ENCODE measurements at regions not wholly inside any gene's neighbourhood (a gene's known extent, or its start where the extent isn't known, plus 50 kb on each side); places are given as distances from the start of the nearest gene placed in this dataset.

- no peaks in the 10 kb centered on the region for H4K20me1 ChIP-seq
- no peaks in the 10 kb centered on the region for H3K36me3 ChIP-seq
- no peaks in the 10 kb centered on the region for H3K4me1 ChIP-seq
- no peaks in the 10 kb centered on the region for H3K27me3 ChIP-seq
- no peaks in the 10 kb centered on the region for H3K9me3 ChIP-seq
- H3K27ac ChIP-seq, result no peak overlapping the region
- H3K4me3 ChIP-seq, result no peak overlapping the region
- no peak for TF ChIP-seq Cebpa-rat (IDR thresholded peaks at IDR 0.05)
- H3K4me2 ChIP-seq, result no peak overlapping the region
- H3K9ac ChIP-seq, result no peak overlapping the region
These were observed 110.3 kb upstream of the RAB12 start for GRCh38 chr18:8498905-8499304.

GRCh38 chr18:8499810-8500675 is 109.2 kb upstream of the RAB12 start:
- Histone ChIP-seq H3K4me1 (no peaks in the 10 kb centered on the region), H3K27me3 (no peaks in the 10 kb centered on the region), H3K4me2 (no peak overlapping the region), H3K27ac (no peak overlapping the region), H3K4me3 (no peak overlapping the region), H3K36me3 (no peaks in the 10 kb centered on the region), H3K9ac (no peak overlapping the region), H4K20me1 (no peaks in the 10 kb centered on the region), H3K9me3 (no peaks in the 10 kb centered on the region)
- TF ChIP-seq Cebpa-rat (IDR thresholded peaks at IDR 0.05), result no peak

- no peaks in the 10 kb centered on the region for H4K20me1 ChIP-seq
- H3K4me1 ChIP-seq, result no peaks in the 10 kb centered on the region
- no peak overlapping the region for H3K27ac ChIP-seq
- H3K4me3 ChIP-seq, result no peak overlapping the region
- H3K4me2 ChIP-seq, result no peak overlapping the region
- no peak overlapping the region for H3K9ac ChIP-seq
- no peaks in the 10 kb centered on the region for H3K27me3 ChIP-seq
- no peaks in the 10 kb centered on the region for H3K36me3 ChIP-seq
- TF ChIP-seq Cebpa-rat (IDR thresholded peaks at IDR 0.05), result no peak
- H3K9me3 ChIP-seq, result no peaks in the 10 kb centered on the region
These were observed 108.2 kb upstream of the RAB12 start for GRCh38 chr18:8501044-8501443.

DNA sequence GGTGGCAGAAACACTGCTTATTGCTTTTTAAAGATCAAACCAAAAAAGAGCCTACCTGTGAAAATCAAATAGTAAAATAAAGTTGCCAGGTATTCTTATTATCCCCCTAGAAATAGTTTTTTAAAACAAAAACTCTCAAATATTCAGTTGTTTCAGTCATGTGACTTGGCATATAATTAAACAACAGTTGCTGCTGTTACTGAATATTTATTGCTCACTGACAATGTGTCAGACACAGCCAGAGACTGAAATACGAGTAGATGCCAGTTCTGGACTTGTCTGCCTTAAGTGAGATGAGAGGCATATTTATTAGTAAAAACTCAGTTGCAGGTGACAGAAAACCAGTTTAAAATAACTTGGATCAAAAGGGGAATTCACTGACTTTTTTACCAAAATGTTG is 106.0 kb upstream of the RAB12 start:
- Histone ChIP-seq H3K4me1 (no peaks in the 10 kb centered on the region), H3K4me2 (no peak overlapping the region), H3K4me3 (no peak overlapping the region), H3K9me3 (no peaks in the 10 kb centered on the region), H3K36me3 (no peaks in the 10 kb centered on the region), H3K27me3 (no peaks in the 10 kb centered on the region), H4K20me1 (no peaks in the 10 kb centered on the region), H3K27ac (no peak overlapping the region), H3K9ac (no peak overlapping the region)
- no peak for TF ChIP-seq Cebpa-rat (IDR thresholded peaks at IDR 0.05)

- no peak overlapping the region for H3K4me3 ChIP-seq
These were observed 104.8 kb upstream of the RAB12 start for GRCh38 chr18:8504424-8504823.

DNA sequence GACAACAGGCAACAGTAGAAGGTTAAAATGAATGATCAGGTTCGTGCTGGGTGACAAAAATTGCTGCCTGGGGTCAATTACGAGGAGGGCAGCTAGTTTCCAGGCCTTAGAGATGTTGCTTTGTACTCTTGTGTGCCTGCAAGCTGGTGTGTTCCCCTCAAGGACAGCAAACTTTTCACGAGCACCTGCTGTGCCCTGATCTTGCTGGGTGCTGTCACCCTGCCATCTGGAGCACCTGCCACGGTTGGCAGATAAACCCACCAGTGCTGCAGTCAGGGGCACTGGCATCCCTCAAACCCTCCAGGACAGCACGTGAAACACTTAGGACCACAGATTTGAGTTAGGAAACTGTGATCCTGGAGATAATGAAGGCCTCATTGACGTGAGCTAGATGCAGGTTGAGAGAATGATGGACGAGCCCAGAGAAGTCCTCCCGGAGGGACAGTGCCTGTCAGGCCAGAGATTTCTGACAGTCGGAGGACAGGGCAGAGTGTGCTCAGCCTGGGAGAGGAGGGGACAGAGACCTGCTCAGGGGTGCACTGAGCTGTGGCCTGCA is 104.3 kb upstream of the RAB12 start:
- Histone ChIP-seq H3K27ac (no peak overlapping the region), H3K9ac (no peak overlapping the region), H3K4me2 (no peak overlapping the region), H3K4me1 (no peaks in the 10 kb centered on the region), H3K4me3 (no peak overlapping the region), H3K36me3 (no peaks in the 10 kb centered on the region), H4K20me1 (no peaks in the 10 kb centered on the region), H3K9me3 (no peaks in the 10 kb centered on the region), H3K27me3 (no peaks in the 10 kb centered on the region)
- TF ChIP-seq Cebpa-rat (IDR thresholded peaks at IDR 0.05), result no peak

More at GRCh38 chr18:8504424-8504823, 104.8 kb upstream of the RAB12 start:
- no peak for TF ChIP-seq Cebpa-rat (IDR thresholded peaks at IDR 0.05)
- no peak overlapping the region for H3K9ac ChIP-seq
- H3K27ac ChIP-seq, result no peak overlapping the region
- no peaks in the 10 kb centered on the region for H4K20me1 ChIP-seq
- H3K9me3 ChIP-seq, result no peaks in the 10 kb centered on the region
- no peaks in the 10 kb centered on the region for H3K36me3 ChIP-seq
- H3K27me3 ChIP-seq, result no peaks in the 10 kb centered on the region
- no peak overlapping the region for H3K4me2 ChIP-seq
- H3K4me1 ChIP-seq, result no peaks in the 10 kb centered on the region

DNA sequence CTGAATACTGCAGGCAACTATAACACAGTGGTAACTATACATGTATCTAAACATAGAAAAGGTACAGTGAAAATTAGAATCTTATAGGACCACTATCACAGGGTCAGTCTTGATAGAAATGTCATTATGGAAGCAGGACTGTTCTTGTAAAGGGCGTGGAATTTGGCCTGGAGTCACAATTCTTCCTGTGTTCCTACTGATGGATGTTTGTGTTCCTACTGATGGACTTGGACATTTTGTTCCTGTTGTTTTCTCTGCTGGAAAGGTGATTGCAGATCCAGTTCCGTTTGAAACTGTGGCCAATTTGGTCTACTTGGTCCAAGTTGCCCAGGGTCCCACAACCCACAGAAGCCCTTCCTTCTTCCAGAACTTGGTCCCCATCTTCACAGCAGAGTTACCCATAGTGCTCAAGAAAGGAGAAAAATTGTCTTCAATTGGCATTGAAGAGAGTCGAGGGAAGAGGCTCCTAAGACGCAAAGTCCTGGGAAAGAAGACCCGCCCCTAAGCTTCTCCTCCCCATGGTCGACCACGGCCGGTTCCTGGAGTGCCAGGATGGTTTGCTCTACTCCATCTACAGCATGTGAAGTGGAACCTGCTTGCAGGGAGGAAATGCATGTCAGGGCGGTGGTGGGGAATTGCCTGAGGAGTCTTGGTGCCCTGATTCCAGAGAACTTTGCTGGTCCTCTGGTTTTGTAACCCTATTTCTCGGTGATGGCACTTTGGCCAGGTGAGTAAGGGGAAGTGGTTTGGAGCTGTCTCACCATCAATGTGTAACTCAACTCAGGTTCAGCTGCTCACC is 102.8 kb upstream of the RAB12 start:
- no peaks in the 10 kb centered on the region for H3K27me3 ChIP-seq
- no peaks in the 10 kb centered on the region for H4K20me1 ChIP-seq
- H3K9ac ChIP-seq, result no peak overlapping the region
- TF ChIP-seq Cebpa-rat (IDR thresholded peaks at IDR 0.05), result no peak
- no peaks in the 10 kb centered on the region for H3K36me3 ChIP-seq
- H3K4me2 ChIP-seq, result no peak overlapping the region
- H3K4me1 ChIP-seq, result no peaks in the 10 kb centered on the region
- no peaks in the 10 kb centered on the region for H3K9me3 ChIP-seq
- H3K27ac ChIP-seq, result no peak overlapping the region
- no peak overlapping the region for H3K4me3 ChIP-seq

GRCh38 chr18:8507361-8507760 is 101.9 kb upstream of the RAB12 start:
- Histone ChIP-seq H3K4me3 (no peak overlapping the region), H3K9ac (no peak overlapping the region), H3K9me3 (no peaks in the 10 kb centered on the region), H3K4me1 (no peaks in the 10 kb centered on the region), H3K36me3 (no peaks in the 10 kb centered on the region), H3K4me2 (no peak overlapping the region), H3K27ac (no peak overlapping the region), H3K27me3 (no peaks in the 10 kb centered on the region), H4K20me1 (no peaks in the 10 kb centered on the region)
- TF ChIP-seq Cebpa-rat (IDR thresholded peaks at IDR 0.05), result no peak

DNA sequence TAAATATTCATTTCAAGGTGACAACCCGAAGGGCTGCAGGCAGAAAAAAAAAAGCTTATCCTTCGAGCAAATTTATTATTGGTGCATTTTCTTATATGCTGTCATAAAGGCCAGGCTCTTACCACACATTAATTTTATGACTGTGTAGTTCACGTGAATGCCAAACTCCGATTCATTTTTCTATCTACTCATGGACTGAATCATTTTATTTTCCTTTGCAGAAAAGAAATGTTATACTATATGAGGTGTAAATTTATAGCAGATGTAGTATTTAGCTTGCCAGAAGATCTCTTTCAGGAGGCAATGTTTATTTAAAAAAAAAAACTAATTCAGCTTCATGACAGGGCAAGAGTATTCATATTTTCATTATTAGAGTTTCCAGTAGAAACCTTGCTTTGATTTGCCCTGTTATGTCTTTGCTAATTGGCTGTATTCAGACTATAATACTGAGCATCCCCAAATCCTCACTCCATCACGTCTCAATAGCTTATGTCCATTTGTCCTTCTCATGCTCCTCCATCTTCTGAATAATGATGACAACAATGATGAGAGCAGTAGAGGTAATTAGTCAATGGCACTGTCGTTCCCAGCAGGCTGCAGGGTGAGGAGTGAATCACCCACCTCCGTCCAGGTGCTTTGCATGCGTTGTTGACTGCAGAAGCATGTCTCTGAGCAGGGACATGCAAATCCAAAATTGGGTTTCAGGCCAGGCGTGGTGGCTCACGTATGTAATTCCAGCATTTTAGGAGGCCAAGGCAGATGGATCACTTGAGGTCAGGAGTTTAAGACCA is 101.1 kb upstream of the RAB12 start:
- no peaks in the 10 kb centered on the region for H3K27me3 ChIP-seq
- no peak overlapping the region for H3K4me2 ChIP-seq
- no peak overlapping the region for H3K27ac ChIP-seq
- no peaks in the 10 kb centered on the region for H3K36me3 ChIP-seq
- TF ChIP-seq Cebpa-rat (IDR thresholded peaks at IDR 0.05), result no peak
- no peaks in the 10 kb centered on the region for H3K4me1 ChIP-seq
- H3K9ac ChIP-seq, result no peak overlapping the region
- no peak overlapping the region for H3K4me3 ChIP-seq
- H3K9me3 ChIP-seq, result no peaks in the 10 kb centered on the region
- H4K20me1 ChIP-seq, result no peaks in the 10 kb centered on the region
